OCI-LY1 (cell line): ENCODE measurements at regions not wholly inside any gene's neighbourhood (a gene's known extent, or its start where the extent isn't known, plus 50 kb on each side); places are given as distances from the start of the nearest gene placed in this dataset.

Source experiments
- CTCF ChIP-seq: fragments of 200-600 bp; sonication (generic), shearing (Covaris generic); IDR thresholded peaks from 2 replicates; pipeline ENCODE4 v1.5.1; 2017; ENCODE audit warnings: mild to moderate bottlenecking, antibody characterized with exemption, low read length, moderate library complexity, mixed read lengths
- EZH2 ChIP-seq: fragments of 200-600 bp; sonication (generic), shearing (Covaris generic); IDR thresholded peaks from 2 replicates; pipeline ENCODE4 v1.8.0; 2017; ENCODE audit warnings: borderline replicate concordance, mixed run types, mild to moderate bottlenecking, antibody characterized with exemption, low read length, moderate library complexity, mixed read lengths

- TF ChIP-seq CTCF (peak; percentile 36), EZH2 (no peak)
Observed at GRCh38 chr4:63563288-63564014, 845.8 kb downstream of the TECRL start.
